ENCODE measurements at regions not wholly inside any gene's neighbourhood (a gene's known extent, or its start where the extent isn't known, plus 50 kb on each side); places are given as distances from the start of the nearest gene placed in this dataset.

GRCh38 chr12:86663173-86663572, 407.0 kb upstream of the MGAT4C start:
- Histone ChIP-seq H3K9ac (no peak overlapping the region), H3K4me2 (ENCODE audit: unreplicated experiment) (no peak overlapping the region), H3K9me2 (ENCODE audit: insufficient read depth) (no peaks in the 10 kb centered on the region), H3K27me3 (replicated peaks; ENCODE audit: insufficient read depth) (no peaks in the 10 kb centered on the region), H4K20me1 (ENCODE audit: insufficient read depth) (no peaks in the 10 kb centered on the region), H2AFZ (no peak overlapping the region), H3K27ac (no peak overlapping the region), H3K9me3 (ENCODE audit: low read depth) (no peaks in the 10 kb centered on the region), H3K4me1 (ENCODE audit: insufficient read depth) (no peaks in the 10 kb centered on the region), H3K79me2 (ENCODE audit: insufficient read depth) (no peaks in the 10 kb centered on the region), H3F3A (ENCODE audit: insufficient read depth) (no peaks in the 10 kb centered on the region), H3K36me3 (ENCODE audit: low read depth) (no peaks in the 10 kb centered on the region), H3K4me3 (no peak overlapping the region)
- in situ Hi-C loops (cut with MboI), result no loop called here
- TF ChIP-seq EZH2 (IDR thresholded peaks at IDR 0.05; ENCODE audit: insufficient read depth, poor library complexity, severe bottlenecking), result no peak
- no peak for TF ChIP-seq EZH2phosphoT487 (IDR thresholded peaks at IDR 0.05; ENCODE audit: insufficient read depth, low read depth)
- 28 to 34% methylated on average over 3 of the region's 3 CpGs for WGBS, 2 experiments (ENCODE audit: low coverage in 1 of 2, low lambda C conversion rate in 2 of 2, missing lambda C conversion rate in 2 of 2)
- DNase-seq, result no peak

- Histone ChIP-seq H3K9me3 (ENCODE audit: low read depth) (no peaks in the 10 kb centered on the region), H3K79me2 (ENCODE audit: insufficient read depth) (no peaks in the 10 kb centered on the region), H2AFZ (no peak overlapping the region), H3K36me3 (ENCODE audit: low read depth) (no peaks in the 10 kb centered on the region), H3F3A (ENCODE audit: insufficient read depth) (no peaks in the 10 kb centered on the region), H3K4me1 (ENCODE audit: insufficient read depth) (no peaks in the 10 kb centered on the region), H4K20me1 (ENCODE audit: insufficient read depth) (no peaks in the 10 kb centered on the region), H3K27ac (no peak overlapping the region), H3K27me3 (replicated peaks; ENCODE audit: insufficient read depth) (no peaks in the 10 kb centered on the region), H3K9ac (no peak overlapping the region), H3K4me2 (ENCODE audit: unreplicated experiment) (no peak overlapping the region), H3K4me3 (no peak overlapping the region), H3K9me2 (ENCODE audit: insufficient read depth) (no peaks in the 10 kb centered on the region)
- no peak for TF ChIP-seq EZH2phosphoT487 (IDR thresholded peaks at IDR 0.05; ENCODE audit: insufficient read depth, low read depth)
- TF ChIP-seq EZH2 (IDR thresholded peaks at IDR 0.05; ENCODE audit: insufficient read depth, poor library complexity, severe bottlenecking), result no peak
- 7 to 11% methylated on average over 1 of the region's 1 CpG for WGBS, 2 experiments (ENCODE audit: low coverage in 1 of 2, low lambda C conversion rate in 2 of 2, missing lambda C conversion rate in 2 of 2)
- no peak for DNase-seq
- in situ Hi-C loops (cut with MboI), result no loop called here
Measured at GRCh38 chr12:86662464-86662863, 406.3 kb upstream of the MGAT4C start.

- Histone ChIP-seq H3K4me1 (ENCODE audit: insufficient read depth) (no peaks in the 10 kb centered on the region), H3K27me3 (replicated peaks; ENCODE audit: insufficient read depth) (no peaks in the 10 kb centered on the region), H4K20me1 (ENCODE audit: insufficient read depth) (no peaks in the 10 kb centered on the region), H2AFZ (no peak overlapping the region), H3K9me3 (ENCODE audit: low read depth) (no peaks in the 10 kb centered on the region), H3K27ac (no peak overlapping the region), H3K79me2 (ENCODE audit: insufficient read depth) (no peaks in the 10 kb centered on the region), H3K9me2 (ENCODE audit: insufficient read depth) (no peaks in the 10 kb centered on the region), H3K4me3 (no peak overlapping the region), H3K36me3 (ENCODE audit: low read depth) (no peaks in the 10 kb centered on the region), H3K4me2 (ENCODE audit: unreplicated experiment) (no peak overlapping the region), H3K9ac (no peak overlapping the region), H3F3A (ENCODE audit: insufficient read depth) (no peaks in the 10 kb centered on the region)
- WGBS, 2 experiments (ENCODE audit: low coverage in 1 of 2, low lambda C conversion rate in 2 of 2, missing lambda C conversion rate in 2 of 2), result 39 to 43% methylated on average over 1 of the region's 1 CpG
- in situ Hi-C loops (cut with MboI), result no loop called here
- TF ChIP-seq EZH2phosphoT487 (IDR thresholded peaks at IDR 0.05; ENCODE audit: insufficient read depth, low read depth) (no peak), EZH2 (IDR thresholded peaks at IDR 0.05; ENCODE audit: insufficient read depth, poor library complexity, severe bottlenecking) (no peak)
- DNase-seq, result peak; percentile 3
Measured at GRCh38 chr12:86660488-86661147, 404.4 kb upstream of the MGAT4C start.

GRCh38 chr12:86659985-86660384, 403.8 kb upstream of the MGAT4C start:
- no peaks in the 10 kb centered on the region for H3K9me3 ChIP-seq (ENCODE audit: low read depth)
- no peaks in the 10 kb centered on the region for H3K27me3 ChIP-seq (replicated peaks; ENCODE audit: insufficient read depth)
- H3K36me3 ChIP-seq (ENCODE audit: low read depth), result no peaks in the 10 kb centered on the region
- H3K79me2 ChIP-seq (ENCODE audit: insufficient read depth), result no peaks in the 10 kb centered on the region
- in situ Hi-C loops (cut with MboI), result no loop called here
- H3K9me2 ChIP-seq (ENCODE audit: insufficient read depth), result no peaks in the 10 kb centered on the region
- no peaks in the 10 kb centered on the region for H3F3A ChIP-seq (ENCODE audit: insufficient read depth)
- H3K9ac ChIP-seq, result no peak overlapping the region
- TF ChIP-seq EZH2phosphoT487 (IDR thresholded peaks at IDR 0.05; ENCODE audit: insufficient read depth, low read depth) (no peak), EZH2 (IDR thresholded peaks at IDR 0.05; ENCODE audit: insufficient read depth, poor library complexity, severe bottlenecking) (no peak)
- WGBS, 2 experiments (ENCODE audit: low coverage in 1 of 2, low lambda C conversion rate in 2 of 2, missing lambda C conversion rate in 2 of 2), result 39 to 53% methylated on average over 2 of the region's 2 CpGs
- H3K27ac ChIP-seq, result no peak overlapping the region
- H3K4me1 ChIP-seq (ENCODE audit: insufficient read depth), result no peaks in the 10 kb centered on the region
- H3K4me3 ChIP-seq, result no peak overlapping the region
- no peak overlapping the region for H2AFZ ChIP-seq
- DNase-seq, result no peak
- no peak overlapping the region for H3K4me2 ChIP-seq (ENCODE audit: unreplicated experiment)
- H4K20me1 ChIP-seq (ENCODE audit: insufficient read depth), result no peaks in the 10 kb centered on the region

- no peak overlapping the region for H3K27ac ChIP-seq
- H2AFZ ChIP-seq, result no peak overlapping the region
- TF ChIP-seq EZH2 (IDR thresholded peaks at IDR 0.05; ENCODE audit: insufficient read depth, poor library complexity, severe bottlenecking), result no peak
- TF ChIP-seq EZH2phosphoT487 (IDR thresholded peaks at IDR 0.05; ENCODE audit: insufficient read depth, low read depth), result no peak
- no peaks in the 10 kb centered on the region for H4K20me1 ChIP-seq (ENCODE audit: insufficient read depth)
- no peaks in the 10 kb centered on the region for H3K9me3 ChIP-seq (ENCODE audit: low read depth)
- no peaks in the 10 kb centered on the region for H3K4me1 ChIP-seq (ENCODE audit: insufficient read depth)
- H3K79me2 ChIP-seq (ENCODE audit: insufficient read depth), result no peaks in the 10 kb centered on the region
- in situ Hi-C loops (cut with MboI), result no loop called here
- no peaks in the 10 kb centered on the region for H3K36me3 ChIP-seq (ENCODE audit: low read depth)
- H3K4me3 ChIP-seq, result no peak overlapping the region
- no peaks in the 10 kb centered on the region for H3K27me3 ChIP-seq (replicated peaks; ENCODE audit: insufficient read depth)
- H3K9me2 ChIP-seq (ENCODE audit: insufficient read depth), result no peaks in the 10 kb centered on the region
- H3K9ac ChIP-seq, result no peak overlapping the region
- no peak overlapping the region for H3K4me2 ChIP-seq (ENCODE audit: unreplicated experiment)
- no peaks in the 10 kb centered on the region for H3F3A ChIP-seq (ENCODE audit: insufficient read depth)
- no peak for DNase-seq
Measured at GRCh38 chr12:86658303-86658702, 402.1 kb upstream of the MGAT4C start.
